ENCODE measurements at regions not wholly inside any gene's neighbourhood (a gene's known extent, or its start where the extent isn't known, plus 50 kb on each side); places are given as distances from the start of the nearest gene placed in this dataset.

DNA sequence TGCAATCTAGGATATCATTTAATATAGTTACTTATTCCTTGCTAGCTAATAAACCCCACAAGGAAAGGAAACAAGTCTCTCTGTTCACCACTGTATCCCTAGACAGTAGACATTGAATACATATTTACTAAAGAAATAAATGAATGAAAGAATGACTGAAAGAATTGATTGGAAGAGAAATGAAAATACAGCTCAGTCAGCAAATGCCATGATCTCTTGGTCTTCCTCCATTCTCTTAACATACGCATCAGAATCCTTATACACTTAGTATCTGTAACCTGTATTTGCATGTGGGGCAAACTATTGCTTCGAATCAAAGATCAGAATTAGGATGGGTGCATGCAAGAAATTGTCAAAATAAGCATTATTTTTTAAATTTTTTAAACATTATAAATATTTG is 500.8 kb upstream of the ADGRL2 start:
- no peak for TF ChIP-seq CTCF (IDR thresholded peaks at IDR 0.05; ENCODE audit: insufficient read depth, low read length, poor library complexity, severe bottlenecking)
- no peak for TF ChIP-seq EZH2phosphoT487 (conservative IDR thresholded peaks at IDR 0.05; ENCODE audit: low read length)

All from SU-DHL-6 (cell line).